Cerebellar nuclear complex (tissue), 1 donor: ENCODE measurements at regions not wholly inside any gene's neighbourhood (a gene's known extent, or its start where the extent isn't known, plus 50 kb on each side); places are given as distances from the start of the nearest gene placed in this dataset.
"Not testable (repeated sequence)": the region's sequence is repeated elsewhere in the genome, so short reads cannot be mapped to it uniquely, and the experiment has no call there.

Source experiments
- DNase-seq, 2 experiments: peaks; one replicate each; lab custom pipeline; 2025; lab: John Stamatoyannopoulos, UW

DNA sequence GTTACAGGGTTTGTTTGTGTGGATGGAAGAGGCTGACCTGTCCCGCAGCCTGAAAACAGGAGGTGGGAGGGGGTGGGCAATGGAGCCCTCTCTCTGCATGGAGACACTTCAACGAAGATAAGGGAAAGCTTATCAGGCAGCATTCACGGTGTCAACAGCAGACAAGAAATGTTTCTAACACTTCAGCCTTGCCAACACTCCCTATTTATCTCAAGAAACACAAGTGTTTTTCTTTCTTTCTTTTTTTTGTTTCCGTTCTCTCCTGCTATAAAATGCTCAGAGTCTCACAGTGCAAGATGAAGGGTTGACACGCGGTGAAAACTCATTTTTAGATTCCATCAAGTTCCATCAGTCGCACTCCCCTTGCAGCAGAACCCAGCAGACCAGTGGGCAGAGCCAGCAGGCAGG is 594.4 kb downstream of the MATN1 start:
- DNase-seq, result no peak

DNA sequence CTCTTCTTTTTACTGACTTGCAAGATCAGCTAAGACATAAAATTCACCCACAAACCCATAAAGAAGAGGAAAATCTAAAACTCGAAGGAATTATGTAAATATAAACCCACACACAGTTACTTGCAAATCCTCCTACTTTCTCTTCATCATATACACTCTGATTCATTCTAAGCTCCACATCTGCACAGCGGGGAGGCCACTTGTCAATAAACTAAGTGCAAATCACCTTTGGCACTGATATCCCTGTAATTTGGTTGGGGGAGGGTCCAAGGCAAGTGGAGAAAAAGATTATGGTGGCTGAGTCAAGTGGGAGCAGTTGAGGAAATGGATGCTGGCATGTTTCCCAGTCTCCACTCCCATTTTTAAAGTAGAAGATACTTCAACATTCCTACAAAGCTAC is 596.5 kb downstream of the MATN1 start:
- no peak for DNase-seq

DNA sequence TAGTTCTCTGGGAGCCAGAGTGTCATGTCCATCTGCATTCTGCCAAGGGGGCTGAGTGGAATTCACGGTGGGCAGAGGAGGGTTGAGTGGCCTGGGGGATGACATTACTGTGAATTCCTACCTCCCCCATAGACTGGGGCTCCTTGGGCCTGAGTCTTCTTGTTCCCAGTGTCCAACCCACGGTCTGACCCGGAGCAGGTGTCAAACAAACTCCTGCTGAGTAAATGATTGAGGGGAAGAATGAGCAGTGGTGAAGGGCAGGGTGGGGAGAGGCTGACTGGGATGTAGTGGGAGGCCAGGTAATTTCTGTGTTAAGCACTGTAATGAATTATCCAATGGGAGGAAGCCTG is 597.6 kb downstream of the MATN1 start:
- DNase-seq, result no peak

DNA sequence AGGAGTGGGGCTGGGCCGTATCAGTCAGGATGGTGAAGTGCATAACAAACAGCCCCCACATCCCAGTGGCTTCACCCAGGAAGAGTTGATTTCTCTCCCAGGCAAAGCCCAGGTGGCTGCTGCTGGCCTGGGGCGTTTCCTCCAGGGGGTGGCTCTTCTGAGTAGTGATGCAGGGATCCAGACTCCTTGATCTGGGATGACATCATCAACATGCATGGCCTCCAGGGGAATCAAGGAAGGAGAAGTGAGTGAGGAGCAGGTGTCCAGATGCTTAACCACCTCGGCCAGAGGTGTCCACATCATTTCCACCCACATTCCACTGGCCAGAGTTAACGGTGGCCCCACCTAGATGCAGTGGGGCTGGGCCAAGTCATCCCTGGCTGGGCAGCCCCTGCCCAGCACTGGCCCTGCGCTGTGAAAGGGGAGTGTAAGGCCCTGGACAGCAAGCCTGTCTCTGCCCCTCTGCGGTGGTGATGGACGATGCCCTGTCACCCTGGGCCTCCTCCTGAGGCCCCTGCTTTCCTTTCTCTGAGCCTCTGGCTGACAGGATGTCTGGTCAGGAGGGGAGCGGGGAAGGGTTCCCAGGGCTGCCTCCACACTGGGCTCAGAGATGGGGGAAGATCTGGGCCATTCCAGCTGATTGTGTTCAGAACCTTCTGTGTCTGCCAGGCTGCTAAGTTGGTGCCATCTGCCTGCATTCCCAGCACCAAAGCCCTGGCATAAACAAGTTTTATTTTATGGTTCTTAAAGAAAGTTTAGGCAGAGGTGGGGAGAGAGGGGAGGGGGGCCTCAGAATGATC is 598.2 kb downstream of the MATN1 start:
- DNase-seq, result no peak

DNA sequence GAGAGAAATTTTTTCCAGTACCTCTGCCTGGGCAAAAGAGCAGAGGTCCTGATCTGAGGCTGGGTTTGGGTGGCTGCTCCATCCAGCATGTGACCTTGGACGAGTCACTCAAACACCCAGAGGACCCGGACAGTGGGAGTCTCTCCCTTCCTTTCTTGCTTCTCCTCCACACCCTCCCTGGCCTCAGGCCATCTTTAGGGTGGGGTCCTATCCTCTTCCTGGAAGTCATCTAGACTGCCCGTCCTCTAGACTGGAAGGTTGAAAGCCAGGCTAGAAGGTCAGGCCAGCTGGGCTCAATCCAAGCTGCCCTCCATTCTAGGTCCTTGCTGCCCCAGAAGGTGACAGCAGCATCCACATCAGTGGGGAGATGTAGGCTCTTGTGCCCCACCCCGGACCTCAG is 599.5 kb downstream of the MATN1 start:
- no peak for DNase-seq

DNA sequence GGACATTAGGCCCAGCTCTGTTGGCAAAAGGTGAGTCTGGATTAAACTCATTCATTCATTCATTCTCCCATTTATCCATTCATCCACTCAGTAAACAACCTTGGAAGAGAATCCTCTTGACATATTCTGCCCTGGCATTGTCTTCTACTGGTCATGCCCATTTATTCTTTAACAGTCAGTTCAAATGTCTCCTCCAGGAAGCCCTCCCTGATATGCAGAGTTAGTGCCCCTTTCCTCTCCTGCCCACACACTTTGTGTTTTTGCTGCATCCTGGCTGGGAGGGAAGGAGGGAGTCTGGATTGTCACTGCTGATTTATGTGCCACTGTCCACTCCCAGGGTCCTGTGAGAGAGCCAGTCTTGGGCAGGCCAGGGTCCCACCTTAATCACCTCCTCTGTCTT is 600.3 kb downstream of the MATN1 start:
- DNase-seq, result no peak

DNA sequence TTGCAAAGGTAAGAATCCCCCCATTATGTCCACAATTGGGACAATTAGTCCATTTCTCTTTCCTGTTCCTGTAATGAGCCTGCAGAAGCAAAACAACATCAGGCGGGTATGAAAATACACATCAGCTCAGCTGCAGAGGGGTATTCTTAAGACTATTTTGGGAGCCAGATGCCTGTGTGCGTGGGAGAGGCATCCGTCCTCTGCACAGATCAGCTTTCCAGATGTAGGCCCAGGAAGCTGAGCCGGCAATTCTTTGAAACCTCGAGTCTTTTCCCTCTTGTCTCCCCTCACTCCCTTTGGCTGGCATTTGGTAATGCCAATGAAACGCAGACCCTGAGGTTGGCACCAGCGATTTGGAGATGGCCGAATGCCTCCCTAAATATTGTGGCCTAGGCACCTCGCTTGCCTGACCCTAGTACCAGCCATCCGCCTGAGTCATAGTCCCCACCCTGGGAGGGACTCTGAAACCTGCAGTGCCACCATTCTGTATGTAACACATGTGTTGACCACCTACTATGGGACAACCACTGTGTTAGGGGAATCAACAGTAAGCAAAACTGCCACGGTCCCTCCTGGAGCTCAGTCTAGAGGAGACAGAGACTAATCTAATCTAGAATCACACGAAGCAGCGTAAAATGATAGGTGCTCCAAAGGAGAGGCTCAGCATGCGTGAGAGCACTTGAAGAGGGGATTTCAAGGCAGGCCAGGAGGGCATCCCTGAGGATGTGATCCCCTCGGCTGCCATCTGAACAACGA is 603.0 kb downstream of the MATN1 start:
- no peak for DNase-seq

DNA sequence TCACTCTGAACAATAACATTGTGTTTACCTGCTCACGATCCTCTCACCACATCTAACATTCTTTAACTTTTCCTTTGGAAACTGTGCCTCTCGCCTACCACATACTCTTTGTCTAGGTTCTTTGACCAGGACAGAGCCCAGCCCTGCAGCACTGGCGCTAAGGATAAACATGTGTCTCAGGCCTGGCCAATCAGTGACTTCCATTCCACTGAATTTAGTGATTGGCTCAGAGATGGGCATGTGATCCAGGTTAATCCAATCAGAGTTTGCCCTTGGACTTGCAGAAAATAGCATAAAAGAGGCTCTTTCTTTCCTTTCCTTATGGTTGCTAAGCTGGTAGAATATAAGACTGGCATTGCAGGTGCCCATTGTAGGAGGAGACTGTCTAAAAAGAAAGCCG is 605.7 kb downstream of the MATN1 start:
- no peak for DNase-seq

DNA sequence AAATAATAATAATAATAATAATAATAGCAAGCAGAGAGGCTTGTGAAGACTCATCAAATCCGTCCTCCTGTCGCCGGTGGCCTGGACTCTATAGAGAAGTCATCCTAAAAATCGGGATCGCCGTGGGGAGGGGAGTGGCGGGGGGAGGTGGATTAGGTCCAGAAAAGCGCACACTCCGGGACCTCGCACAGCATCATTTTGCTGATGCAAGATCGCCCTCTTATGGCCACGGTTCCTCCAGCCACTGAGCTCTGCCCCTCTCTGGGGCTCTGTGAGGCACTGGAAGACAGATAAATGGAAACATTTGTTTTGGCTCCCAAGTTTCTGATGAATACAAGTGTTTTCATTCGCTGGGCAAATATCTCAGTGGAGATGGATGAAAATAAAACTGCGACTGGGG is 612.0 kb downstream of the MATN1 start:
- DNase-seq, result no peak

DNA sequence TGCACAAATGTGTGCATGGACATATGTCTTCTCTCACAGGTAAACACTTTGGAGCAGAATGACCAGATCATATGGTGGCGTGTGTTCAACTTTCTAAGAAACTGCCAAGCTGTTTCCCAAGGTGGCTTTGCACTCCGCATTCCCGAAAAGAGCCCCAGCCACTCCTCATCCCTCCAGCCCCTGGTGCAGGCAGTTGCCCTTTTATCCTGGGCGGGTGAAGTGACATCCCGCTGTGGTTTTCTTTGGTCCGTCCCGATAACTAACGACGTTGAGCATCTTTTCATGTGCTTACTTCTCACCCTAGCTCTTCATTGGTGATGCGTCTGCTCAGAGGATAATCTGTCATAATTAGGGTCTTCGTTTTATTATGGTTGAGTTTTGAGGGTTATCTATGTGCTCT is 612.5 kb downstream of the MATN1 start:
- no peak for DNase-seq

DNA sequence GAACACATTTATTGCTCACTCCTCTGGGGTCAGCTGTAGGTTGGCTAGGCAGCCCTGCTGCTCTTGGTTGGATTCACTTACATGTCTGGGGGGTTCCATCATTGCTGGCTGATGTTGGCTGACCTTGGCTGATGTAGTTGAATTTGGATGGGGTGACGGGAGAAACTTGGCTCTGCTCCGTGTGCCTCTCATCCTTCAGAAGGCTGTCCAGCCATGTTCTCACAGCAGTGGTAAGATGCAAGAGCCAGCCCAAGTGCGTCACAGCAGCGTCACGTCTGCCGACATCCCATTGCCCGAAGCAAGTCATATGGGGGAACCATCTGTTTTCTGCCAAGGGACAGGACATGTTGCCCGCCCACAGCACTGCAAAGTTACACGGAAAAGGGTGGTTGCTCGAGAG is 613.5 kb downstream of the MATN1 start:
- DNase-seq, result no peak

DNA sequence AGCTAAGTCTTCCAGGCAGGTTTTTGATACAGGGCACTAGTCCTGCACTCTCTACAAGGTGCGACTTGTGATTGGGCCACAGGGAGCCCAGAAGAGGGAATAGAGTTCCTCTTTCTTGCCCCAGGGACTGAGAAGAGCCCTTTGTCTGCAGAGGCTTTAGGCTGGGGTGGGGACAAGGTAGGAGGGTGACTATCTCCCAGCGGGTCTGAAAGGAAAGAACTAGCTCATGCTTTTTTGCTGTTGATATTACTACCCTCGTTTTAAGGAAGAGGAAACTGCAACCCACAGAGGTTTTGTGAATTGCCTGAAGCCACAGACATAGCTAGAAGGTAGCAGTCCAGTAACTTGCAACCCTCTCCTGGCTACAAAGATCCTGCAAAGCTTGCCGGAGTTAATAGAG is 615.2 kb downstream of the MATN1 start:
- no peak for DNase-seq

DNA sequence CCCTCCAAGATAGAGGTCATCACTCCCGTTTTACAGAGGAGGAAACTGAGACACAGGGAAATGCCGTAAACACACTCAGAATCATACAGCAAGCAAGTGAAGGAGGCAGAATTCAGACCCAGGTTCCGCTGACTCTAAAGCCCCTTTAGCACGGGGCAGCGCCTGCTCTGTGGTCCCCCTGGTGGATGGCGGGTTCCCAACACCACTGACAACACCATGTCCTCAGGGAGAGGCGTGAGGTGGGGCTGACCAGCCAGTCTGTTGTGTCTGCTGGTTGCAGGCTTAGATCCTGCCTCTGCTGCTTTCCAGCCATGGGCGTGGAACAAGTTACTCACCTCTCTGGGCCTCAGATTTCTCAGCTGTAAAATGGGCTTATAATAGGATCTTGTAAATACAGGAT is 617.3 kb downstream of the MATN1 start:
- DNase-seq, result no peak

DNA sequence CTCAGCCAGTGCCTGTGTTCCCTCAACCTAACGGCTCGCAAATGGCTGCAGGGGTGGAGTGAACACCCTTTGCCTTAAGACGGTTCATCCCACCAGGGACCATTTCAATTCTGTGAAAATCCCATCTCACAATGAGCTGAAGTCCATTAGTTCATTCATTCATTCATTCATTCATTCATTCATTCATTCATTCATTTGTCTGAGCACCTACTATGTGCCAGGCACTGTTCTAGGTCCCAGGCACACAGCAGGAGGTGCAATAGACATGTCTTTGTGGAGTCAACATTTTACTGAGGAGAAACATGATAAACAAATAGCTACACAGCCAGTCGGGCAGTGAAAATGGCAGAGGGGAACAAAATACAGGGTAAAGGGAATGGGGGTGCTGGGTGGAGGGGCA is 618.8 kb downstream of the MATN1 start:
- DNase-seq, result no peak

DNA sequence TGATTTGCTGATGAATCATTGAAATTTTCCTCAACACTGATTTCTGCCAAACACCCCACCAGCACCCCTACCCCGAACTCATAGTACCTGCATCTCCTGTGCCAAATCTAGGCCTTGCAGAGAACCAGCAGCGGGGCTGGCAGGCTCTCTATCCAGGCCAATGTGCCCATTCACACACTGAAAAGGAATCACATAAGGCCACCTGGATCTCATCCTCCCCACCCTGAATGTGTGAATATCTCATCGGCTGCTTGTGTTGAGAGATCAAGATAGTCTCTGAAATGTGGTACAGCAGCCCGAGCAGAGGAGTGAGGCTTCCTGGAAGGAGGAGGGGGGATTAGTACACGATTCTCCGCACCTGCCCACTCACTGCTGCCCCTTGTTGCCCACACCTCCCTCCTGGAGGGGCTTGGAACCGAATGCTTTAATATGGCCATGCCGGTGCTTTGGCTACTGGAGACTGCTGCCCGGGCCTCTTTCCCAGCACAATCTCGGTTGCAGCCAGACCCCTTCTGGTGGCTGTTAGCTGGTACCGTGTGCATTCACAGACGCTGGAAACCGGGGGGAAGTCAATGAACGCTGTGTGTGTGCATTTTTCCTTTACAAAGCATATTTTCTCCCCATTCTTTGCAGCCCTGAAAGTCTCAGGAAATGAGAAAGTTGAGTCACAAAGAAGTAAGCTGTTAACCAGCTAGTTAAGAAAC is 619.5 kb downstream of the MATN1 start:
- DNase-seq, result no peak

DNA sequence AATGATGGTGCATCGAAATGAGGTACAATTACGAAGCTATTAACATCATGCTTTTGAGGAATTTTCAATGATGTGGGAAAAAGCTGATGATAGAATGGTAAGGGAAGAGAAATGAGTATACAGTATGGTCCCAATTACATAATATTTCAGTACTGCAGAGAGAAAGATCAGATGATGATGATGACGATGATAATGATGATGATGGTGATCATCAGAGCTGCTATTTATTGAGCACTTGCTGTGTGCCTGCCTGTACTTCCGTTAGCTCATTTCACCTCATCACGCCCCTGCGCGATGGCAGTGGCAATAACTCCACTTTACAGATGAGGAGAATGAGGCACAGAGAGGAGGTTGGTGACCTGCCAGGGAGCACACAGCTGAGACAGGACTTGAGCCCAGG is 620.8 kb downstream of the MATN1 start:
- DNase-seq, result no peak

DNA sequence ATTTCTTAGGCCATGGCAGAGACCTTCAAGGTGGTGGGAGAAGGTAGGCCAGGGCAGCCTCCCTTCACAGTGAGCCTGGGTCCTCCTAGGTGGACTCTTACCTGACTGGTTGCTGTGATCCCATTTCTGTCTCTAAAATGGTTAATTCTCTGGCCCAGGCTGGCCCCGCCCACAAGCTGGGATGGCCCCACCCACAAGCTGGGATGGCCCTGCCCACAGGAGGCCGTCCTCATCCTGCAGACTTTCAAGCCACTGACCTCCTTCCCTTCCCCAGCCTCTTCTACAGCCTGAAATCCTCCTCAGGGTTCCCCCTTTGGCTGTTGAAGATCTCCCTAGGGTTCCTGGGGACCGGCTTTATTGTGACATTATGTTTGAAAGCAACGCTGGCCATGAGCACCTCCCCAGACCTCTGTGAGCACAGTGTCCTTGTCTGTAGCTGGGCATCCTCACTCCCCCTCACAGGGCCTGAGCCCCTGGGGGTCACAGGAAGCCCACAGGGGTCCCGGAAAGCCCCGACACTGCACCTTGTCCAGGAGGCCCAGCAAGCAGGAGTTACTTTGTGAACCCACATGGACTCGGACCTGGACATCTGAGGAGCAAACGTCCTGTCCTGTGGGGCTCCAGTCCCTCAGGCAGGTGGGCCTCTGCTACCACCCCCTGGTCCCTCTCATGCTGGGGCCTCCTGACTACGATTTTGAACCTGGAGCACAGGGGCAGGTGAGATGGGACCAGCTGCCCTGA is 621.7 kb downstream of the MATN1 start:
- no peak for DNase-seq

DNA sequence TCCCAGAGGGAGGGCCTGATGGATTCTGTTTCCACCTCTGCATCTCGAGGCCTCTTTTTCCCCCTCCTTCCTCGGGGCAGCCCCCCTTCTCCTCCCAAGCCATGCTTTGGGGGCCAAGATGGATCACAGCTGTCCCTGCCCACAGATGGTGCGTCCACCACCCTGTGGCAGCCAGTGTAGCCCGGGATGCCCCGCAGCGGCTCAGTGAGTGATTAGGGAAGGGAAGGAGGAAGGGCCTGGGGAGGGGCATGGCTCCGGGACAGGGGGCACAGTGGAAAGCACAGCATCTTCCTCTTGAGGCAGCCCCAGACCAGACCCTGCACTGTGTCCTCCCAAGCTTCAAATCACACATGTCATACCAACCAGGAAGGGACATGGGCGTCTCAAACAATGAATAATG is 622.4 kb downstream of the MATN1 start:
- no peak for DNase-seq

DNA sequence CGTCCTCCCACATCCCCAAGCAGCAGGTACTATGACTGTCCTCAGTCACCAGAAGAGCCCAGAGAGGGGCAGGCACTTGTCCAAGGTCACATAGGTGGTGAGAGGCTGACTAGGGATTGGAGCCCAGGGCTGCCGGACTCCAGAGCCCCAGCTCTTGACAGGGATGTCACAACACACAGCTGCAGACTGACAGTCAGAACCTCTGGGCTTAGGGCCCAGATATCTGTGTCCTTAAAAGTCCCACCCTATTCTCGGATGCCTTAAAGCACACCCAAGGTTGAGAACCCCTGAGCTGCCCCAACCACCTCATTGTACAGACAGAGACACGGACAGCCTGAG is 622.9 kb downstream of the MATN1 start:
- no peak for DNase-seq

DNA sequence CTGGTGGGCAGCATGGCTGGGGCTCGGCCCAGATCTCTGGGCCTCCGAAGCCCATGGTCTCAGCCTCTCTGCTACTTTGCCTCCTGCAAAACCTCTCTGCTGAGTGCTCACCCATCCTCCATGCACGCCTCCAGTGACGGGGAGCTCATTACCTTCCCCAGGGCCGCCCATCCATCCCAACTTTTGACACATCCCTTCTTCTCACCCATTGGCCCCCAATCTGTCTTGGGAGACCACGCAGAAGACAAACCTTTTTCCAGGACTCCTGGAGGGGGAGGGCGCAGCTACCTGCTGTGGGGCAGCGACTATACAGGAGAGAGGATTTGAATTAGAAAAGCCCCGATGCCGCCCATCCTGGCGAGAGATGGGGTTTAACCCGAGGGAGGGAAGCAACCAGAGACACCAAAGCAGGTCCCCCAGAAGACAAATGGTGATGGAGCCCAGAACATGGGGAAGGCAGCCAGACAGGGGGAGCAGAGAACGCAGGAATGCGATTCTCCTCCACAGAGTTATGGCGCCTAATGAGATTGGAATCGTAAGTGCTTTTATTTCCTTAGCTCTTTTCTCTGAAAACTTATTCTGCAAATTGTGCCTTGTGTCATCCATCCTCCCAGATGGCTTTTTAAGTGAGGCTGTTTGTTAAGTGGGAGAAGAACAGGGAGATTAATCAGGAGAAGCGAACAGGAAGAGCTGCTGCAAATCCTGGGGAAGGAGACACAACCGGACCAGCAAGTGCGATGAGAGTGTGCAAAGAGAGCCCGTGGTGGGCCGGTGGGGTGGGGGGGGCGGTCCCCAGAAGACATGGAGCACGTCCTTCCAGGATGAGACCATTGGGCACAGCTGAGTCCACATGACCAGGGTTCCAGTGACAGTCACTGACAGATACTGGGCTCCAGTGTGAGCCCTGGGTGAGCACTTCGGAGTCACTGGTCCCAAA is 623.5 kb downstream of the MATN1 start:
- DNase-seq, result no peak

DNA sequence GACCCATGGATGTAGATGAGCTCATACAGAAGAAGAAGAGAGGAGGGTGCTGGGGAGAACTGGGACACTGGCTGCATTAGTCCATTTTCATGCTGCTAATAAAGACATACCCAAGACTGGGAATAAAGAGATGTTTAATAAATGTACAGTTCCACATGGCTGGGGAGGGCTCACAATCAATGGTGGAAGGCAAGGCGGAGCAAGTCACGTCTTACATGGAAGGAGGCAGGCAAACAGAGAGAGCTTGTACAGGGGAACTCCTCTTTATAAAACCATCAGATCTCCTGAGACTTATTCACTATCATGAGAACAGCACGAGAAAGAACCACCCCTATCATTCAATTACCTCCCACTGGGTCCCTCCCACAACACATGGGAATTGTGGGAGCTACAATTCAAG is 625.5 kb downstream of the MATN1 start:
- not testable (repeated sequence) for DNase-seq
